Muscle of back (tissue), 3 donors: ENCODE measurements at regions not wholly inside any gene's neighbourhood (a gene's known extent, or its start where the extent isn't known, plus 50 kb on each side); places are given as distances from the start of the nearest gene placed in this dataset.
"Not testable (repeated sequence)": the region's sequence is repeated elsewhere in the genome, so short reads cannot be mapped to it uniquely, and the experiment has no call there.

Source experiments
- DNase-seq, 3 donors: peaks; one replicate each; pipeline versions ENCODE4 v3.0.0 to v3.0.0-alpha.2; 2013

DNA sequence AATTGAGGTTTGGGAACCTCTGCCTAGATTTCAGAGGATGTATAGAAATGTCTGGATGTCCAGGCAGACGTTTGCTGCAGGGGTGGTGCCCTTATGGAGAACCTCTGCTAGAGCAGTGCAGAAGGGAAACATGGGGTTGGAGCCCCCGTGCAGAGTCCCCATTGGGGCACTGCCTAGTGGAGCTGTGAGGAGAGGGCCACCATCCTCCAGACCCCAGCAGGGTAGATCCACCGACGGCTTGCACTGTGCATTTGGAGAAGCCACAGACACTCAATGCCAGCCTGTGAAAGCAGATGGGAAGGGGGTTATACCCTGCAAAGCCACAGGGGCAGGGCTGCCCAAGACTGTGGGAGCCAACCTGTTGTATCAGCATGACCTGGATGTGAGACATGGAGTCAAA lies 354.6 kb downstream of the ZNF326 start:
- DNase-seq, result no peak

DNA sequence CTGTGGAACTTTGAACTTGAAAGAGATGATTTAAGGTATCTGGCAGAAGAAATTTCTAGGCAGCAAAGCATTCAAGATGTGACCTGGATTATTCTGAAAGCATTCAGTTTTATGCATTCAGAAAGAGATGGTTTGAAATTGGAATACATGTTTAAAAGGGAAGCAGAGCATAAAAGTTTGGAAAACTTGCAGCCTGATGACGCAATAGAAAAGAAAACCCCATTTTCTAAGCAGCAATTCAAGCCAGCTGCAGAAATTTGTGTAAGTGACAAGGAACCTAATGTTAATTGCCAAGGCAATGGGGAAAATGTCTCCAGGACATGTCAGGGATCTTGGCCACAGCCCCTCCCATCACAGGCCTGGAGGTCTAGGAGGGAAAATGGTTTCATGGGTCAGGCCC lies 354.0 kb downstream of the ZNF326 start:
- DNase-seq, result no peak

DNA sequence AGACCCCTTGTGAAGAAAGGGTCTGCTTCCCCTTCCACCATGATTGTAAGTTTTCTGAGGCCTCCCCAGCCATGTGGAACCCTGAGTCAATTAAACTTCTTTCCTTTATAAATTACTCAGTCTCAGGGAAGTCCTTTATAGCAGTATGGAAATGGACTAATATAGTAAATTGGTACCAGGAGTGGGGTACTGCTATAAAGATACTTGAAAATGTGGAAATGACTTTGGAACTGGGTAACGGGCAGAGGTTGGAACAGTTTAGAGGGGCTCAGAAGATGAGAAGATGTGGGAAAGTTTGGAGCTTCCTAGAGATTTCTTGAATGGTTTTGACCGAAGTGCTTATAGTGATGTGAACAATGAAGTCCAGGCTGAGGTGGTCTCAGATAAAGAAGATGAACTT lies 353.5 kb downstream of the ZNF326 start:
- not testable (repeated sequence) for DNase-seq

DNA sequence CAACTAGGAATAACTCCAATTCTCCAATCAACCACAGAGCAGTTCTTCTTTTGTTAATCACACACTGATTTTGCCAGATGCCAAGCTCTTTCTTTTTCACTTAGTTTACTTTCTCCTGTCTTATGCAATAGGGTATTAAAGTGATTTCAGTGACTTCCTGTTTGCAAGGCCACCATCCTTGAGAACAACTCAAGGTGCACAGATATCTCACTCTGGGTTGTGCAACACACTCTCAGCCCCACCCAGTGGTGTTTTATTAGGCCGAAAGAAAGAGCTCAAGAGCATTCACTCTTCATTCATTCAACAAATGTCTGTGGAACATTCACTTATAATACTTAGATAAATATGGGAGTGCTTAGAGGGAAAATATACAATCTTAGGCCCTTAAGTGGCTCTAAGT lies 352.5 kb downstream of the ZNF326 start:
- DNase-seq, result no peak

DNA sequence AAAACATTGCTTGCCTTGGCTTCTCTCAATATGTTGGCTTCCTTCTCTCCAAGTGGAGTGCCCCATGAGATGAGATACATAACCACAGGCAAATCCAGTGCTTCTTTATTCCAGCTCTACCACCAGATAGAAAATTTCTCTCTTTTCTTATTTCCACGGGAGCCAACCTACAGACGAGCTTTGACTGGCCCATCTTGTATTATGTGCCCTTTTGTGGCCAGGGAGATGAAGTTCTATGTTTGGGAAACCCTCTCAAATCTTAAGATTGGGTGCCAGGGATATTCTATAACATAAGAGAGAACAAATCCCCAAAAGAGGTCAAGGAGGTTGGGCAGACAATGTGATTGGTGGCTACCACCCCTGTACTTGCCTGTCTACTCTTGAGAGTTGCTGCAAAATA lies 351.8 kb downstream of the ZNF326 start:
- no peak for DNase-seq

DNA sequence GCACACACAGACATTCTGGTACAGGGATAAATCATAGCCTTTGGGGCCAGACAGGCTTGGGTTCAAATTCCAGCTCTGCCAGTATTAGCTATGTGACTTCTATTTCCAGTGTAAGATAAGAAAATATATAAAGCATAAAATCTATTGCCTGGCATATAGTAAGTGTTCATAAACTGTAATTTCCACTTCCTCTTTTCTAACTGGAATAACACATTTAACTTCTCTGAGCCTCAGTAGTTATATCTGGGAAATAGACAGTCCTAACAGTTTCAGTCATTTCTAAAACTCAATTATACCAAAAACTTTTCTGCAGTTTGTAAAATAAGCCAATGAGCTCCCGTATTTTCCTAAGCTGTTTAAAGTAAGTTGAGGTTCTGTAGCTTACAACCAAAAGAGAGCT lies 351.4 kb downstream of the ZNF326 start:
- DNase-seq, result no peak

DNA sequence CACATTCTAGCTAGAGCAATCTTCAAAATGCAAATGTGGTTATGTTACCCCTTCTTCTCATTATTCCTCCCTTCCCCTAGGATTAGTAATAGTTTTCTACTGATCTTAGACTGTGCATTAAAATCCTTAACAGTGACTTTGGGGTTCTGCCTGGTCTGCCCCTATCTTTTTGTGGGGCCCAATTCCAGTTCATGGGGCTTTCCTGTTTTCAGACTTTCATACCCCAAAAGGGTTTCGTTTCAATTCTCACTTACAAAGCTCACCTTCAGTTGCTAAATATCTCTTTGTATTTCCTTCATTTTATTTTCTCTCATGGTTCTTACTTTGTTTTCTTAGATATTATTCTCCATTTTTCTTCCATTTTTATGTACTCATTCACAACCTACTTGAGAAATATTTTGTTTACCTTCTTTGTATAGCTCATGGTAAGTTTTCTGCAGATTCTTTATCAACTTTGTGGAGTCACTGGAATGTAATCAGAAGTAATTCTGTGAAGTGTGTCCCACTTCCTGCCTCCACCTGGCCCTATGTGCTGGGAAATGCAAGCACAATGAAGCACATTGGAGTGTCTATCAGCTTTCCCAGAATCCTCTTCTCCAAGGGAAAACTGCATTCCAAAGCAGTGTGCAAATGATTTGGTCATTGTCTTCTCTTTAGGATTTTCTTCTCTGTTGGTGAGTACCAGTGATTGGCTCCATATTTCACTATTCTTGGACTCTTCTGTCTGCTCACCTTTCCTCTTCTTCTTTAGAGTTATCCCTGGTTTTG lies 350.2 kb downstream of the ZNF326 start:
- DNase-seq, result no peak

DNA sequence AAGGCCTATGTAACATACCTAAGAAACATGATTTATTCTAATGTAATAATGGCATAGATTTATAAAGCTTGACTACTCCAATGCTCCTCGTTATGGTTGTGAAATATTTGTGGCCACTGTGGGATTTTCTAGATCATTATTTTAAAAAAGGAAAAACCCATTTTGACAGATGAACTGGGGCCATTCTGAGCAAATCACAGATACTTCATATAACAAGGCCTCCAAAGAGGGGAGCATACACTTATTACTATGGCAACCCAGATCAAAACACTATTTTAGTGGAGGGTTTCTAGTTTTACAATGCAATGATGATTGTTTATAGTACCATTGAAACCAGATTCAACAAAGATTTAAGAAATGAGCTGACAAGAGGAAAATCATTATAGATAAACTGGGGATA lies 346.6 kb downstream of the ZNF326 start:
- peak in 1 of 3 donors; percentile 14 for DNase-seq

DNA sequence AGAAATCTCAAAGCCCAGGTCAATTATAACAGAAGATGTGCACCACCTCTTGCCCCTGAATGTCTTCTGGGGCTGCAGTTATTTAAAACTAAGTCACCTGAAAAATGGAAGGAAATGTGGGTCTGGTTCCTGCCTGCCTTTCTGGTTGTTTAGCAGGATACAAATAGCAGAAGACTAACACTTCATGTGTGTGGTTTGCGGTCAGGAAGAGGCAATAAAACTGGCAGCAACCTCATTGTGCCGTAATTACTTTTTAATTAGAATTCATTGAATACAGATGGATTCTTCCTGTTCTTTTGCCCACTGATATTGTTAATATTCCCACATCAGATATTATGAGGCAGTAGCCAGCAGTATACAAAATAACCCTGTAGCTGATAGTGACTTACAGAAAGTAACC lies 345.7 kb downstream of the ZNF326 start:
- peak in 1 of 3 donors; percentile 12 for DNase-seq

DNA sequence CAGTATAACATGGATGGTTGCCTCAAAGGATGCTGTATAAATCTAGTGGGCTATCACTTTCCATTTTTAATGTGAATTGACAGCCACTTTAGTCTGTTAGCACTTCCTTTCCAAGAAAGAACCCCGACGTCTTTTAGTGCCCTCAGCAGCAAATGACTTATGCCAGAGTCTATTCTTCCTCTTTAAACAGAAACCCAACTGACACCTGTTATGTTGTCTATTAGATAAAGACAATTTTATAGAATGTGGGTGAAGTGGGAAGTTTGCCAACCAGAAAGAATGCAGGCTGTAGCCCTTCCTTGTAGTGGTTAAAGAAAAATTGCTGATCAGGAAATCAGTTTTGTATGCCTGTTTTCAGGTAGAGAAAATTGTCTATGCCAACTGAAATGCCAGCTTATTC lies 344.9 kb downstream of the ZNF326 start:
- no peak for DNase-seq

DNA sequence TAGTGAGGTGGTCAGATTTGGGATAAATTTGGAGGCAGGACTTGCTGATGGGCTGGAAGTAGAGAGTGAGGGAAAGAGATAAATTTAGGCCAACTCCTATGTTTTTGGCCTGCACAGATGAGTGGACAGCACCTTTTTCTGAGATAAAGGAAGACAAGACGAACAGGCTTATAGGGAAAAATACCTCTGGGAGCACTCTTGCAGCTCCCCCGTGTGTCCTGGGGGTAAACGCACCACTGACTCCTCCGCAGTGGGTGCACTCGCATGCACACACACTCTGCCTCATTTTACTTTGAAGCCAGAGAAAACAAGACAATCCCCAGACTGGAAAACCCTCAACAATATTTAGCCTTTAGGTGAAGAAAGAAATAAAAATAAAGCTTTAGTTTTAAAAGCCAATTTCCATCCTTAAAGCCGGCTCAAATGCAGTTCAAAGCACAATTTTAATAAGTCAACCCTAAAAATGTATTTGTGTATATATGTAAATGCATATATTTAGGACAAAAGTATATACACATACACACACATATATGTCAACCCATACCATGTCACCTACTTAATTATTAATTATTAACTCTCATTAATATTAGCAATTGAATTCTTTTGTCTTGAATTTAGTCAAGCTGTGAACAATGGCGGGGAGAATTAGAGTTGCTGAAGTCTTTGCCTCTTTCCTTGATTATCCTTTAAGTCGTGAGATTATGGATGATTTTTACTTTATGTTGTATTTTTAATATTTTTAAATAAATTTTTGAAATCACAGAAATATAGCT lies 341.8 kb downstream of the ZNF326 start:
- DNase-seq, result no peak

DNA sequence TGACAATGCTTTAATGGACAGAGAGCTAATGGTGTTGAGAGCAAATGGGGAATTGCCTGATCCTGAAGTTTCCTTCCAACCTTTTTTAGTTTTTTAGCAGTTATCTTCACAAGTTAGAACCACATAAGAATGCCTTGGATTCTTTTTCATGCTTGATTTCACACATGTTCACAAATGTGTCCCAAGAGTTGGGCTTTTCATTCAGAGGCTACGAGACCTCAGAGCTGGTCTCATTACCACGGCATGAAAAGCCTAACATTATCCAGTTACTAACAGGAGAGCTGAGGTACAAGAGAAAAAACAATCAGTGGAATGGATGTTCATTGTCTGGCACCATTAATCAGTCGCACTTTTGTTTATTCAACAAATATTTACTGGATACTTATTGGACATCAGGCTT lies 340.6 kb downstream of the ZNF326 start:
- DNase-seq, result no peak

DNA sequence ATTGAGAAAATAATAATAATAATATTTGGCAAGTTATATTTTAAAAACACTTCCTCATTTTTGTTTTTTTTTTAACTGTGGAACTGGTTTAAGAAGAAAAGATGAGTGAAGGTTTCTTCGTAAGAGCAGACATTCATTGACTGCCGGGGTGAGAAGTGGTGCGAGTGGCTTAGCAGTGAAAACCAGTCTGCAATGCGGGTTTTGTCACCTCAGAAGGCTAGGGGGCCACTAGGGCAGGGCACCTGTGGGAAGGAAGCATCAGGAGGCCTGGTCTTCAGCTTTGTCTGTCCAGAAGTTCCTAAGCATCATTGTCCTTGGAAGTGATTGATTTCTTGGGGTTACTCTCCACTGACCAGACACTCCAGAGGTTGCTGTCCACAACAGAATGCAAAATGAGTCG lies 339.2 kb downstream of the ZNF326 start:
- DNase-seq, result no peak

DNA sequence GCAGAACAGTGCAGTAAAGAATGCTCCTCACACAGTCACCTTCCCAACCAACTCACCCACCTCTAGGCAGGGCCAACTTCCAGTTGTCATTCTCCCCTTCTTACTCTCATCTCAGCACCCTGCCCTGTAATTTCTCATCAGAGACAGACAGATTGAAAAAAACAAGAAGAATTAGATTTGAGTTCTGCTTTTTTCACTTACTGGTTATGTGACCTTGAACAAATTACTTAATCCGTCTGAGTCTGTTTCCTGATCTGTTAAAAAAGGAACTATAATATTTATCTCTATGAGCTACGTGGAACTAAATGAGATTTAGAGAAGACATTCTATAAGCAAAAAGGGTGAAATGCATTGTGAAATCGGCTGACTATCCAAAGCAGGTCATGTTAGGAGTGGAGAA lies 330.3 kb downstream of the ZNF326 start:
- DNase-seq, result no peak

DNA sequence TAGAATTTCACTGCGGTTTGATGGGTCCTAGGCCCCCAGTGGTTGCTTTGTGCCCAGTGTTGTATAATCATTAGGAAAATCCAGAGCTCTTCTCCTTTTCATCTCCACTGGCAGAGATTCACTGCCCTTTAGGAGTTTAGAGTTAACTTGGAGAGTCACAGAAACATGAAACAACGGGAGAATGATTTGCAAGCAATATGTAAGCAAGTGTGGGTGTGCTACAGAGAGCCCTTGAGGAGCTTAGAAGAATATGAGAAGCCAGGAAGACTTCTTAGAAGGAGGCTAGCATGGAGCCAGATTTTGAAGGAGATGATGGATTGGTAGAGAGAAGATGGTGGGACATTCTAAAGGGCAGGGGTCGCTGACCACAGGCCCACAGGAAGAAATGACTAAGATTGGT lies 327.3 kb downstream of the ZNF326 start:
- DNase-seq, result no peak

DNA sequence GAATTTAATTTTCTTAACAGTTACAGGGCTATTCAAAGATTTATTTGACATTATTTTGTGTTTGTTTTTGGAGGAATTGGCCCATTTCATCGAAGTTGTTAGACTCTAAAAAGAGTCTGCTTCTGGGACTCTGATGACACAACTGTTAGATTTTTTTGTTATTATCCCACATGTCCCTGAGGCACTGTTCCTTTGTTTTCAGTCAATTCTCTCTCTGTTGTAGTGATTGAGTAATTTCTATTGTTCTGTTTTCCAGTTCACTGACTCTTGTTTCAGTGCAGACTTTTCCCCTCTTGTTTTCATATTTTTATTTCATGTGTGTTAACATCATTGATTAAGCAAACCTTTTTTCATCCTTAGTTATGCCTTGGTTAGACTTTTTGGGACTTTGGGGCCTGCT lies 325.0 kb downstream of the ZNF326 start:
- peak; percentile 6 to 36 (median 15) for DNase-seq

DNA sequence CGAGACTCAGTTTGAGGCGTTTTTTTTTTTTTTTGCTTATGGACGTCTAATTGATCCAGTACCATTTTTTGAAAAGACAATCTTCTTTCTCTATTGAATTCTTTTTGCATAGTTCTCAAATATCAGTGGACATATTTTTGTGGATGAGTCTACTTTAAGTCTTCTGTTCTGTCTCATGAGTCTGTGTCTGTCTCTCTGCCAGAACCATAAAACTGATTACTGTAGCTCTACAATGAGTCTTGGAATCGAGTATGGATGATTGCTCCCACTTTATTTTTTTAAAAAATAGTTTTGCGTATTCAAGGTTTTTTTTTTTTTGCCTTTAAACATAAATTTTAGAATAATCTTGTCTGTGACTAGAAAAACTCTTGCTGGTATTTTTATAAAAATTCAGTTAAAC lies 323.5 kb downstream of the ZNF326 start:
- DNase-seq, result peak; percentile 30 to 71 (median 48)

DNA sequence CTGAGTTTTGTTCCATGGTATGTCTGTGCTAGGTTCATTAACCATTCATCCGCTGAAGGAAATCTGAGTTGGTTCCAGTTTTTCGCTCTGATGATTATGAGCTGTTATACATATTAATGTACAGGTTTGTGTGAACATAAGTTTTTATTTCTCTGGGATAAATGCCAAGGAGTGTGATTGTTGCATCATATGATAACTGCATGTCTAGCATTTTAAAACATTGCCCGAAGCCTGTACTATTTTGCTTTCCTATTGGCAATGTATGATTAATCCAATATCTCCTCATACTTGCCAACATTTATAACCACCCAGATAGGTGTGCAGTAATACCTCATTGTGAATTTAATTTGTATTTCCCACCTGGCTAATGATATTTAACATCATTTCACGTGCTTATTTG lies 322.7 kb downstream of the ZNF326 start:
- peak in 1 of 3 donors; percentile 8 for DNase-seq

DNA sequence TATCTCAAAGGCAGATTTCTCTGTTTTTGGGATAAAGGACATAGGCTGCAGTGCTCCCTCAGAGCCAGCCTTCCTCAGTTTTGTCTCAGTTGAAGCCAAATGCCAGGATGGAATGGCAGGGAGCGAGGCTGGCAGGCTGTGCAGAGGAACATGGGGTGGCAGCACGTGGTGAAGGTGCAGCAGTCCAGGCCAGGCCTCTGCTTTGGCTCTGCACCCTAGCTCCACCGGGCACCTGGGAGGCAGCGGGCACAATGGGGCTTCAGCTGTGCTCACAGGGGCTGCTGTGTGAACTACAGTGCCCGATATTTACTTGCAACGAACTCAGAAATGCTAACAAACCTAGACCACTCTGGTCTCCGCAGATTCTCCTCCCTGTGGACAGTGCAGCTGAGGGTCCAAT lies 319.6 kb downstream of the ZNF326 start:
- DNase-seq, result no peak

DNA sequence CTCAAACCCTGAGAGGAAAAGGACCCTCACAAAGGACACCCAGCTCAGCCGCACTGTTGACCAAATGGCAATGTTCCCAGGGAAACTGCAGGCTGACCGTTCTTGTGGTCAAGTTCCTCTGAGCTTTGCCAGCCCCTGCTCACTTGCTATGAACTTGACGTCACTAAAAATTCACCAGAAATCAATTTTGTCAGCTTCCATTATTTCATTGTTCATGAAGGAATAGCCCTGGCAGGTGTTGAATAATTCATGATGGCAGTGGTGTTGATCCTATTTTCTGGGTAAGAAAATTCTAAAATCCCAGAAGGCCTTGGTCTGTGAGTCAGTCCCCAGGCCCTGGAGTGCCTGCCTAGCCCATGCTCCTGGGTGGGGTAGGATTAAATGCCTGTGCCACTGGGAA lies 318.9 kb downstream of the ZNF326 start:
- DNase-seq, result no peak

DNA sequence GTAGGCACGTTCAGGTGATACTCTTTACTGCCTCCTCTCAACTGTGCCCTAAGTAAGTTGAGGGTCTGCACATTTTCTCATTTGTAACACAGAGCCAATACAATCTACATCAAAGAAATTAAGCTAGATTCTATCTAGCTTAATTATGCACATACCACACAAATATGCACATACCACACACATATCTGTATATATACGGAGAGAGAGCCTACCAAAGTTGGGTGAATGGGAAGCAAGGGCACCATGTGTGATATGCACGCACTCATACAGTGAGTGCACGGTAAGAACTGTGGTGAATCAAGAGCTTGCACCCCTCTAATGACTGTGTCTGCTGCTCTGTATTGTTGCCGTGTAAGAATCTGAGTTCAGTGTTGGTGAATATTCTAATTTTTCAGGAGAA lies 314.9 kb downstream of the ZNF326 start:
- DNase-seq, result no peak

DNA sequence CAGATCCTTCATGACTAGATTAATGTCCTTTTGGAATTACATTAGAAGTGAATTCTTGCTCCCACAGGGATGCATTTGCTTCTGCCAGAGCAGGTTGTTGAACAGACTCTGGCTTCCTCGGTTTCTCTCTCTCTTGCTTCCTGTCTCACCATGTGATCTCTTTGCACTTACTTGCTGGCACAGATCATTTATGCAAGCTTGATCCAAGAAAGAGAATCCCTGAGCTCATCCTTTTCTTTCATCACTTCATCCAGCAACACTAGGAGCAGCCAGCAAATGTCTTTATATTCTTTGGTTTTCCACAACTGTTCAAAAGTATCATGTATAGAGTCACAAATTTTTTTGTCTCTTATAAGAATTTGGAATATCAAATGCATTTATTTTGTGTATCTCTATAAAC lies 313.5 kb downstream of the ZNF326 start:
- peak; percentile 21 to 75 (median 26) for DNase-seq

DNA sequence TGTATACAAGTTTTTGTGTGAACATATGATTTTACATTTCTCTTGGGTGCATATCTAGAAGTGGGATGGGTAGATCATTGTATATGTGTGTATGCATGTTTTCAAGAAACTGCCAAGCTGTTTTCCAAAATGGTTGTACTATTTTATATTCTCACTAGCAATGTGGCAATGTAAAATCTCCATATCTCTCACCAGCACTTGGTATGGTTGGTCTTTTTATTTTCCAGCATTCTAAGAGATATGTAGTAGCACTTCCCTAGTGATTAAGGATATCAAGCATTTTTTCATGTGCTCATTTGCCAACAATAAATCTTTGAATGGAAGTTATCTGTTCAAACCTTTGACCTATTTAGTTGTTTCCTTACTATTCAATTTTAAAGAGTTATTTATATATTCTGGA lies 310.7 kb downstream of the ZNF326 start:
- no peak for DNase-seq

DNA sequence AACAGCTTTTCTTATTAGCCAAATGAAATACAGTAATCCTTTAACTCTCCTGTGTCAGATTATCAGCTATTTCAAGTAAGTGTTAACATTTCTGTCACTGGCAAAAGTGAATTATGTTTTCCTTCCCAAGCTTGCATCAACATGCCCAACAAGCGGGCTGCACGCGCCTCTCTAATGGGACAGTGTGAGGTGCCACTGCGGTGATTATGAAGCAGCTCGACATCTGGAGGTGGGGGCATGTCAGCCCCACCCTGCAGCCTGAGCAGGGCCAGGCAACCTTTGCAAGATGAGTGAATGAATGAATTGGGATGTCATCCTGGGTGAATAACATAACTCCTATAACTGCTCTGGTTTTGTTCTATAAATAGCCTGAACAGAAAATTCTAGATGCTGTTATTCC lies 301.4 kb downstream of the ZNF326 start:
- no peak for DNase-seq
